C4-2B (cell line): ENCODE measurements at regions not wholly inside any gene's neighbourhood (a gene's known extent, or its start where the extent isn't known, plus 50 kb on each side); places are given as distances from the start of the nearest gene placed in this dataset.

Experiments used
- CTCF ChIP-seq: fragments of 450-650 bp; conservative IDR thresholded peaks from 2 replicates; pipeline ENCODE4 v1.5.1; 2017; ENCODE audit warnings: mild to moderate bottlenecking
- ZFX ChIP-seq: fragments of 450-650 bp; IDR thresholded peaks from 2 replicates; pipeline ENCODE4 v1.6.1; 2017

DNA sequence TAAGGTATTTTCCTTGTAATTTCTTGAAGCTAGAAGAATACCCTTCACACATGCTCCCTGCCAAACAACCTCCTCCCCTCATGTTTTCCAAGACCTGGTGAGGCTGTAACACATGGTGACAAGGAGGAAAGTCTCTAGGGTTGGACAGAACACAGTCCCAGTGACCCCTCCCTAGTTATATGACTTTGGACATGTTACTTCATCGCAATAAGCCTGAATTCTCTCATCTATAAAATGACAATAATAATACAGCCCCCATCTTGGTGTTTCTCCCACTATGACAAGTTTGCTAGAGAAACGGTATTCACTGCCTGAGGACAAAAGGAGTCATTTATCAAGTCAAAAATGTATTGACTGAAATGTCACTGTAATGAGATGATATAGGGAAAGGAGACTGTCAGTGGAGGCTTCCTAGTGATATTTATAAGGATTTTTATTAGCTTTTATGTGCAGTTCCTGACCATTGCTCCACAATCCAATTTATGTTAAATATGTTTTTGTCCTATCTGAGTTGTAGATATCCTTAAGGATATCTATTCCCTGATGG lies 464.4 kb downstream of the SUCLG1 start:
- TF ChIP-seq CTCF (no peak), ZFX (no peak)
